ENCODE measurements at regions not wholly inside any gene's neighbourhood (a gene's known extent, or its start where the extent isn't known, plus 50 kb on each side); places are given as distances from the start of the nearest gene placed in this dataset.

DNA sequence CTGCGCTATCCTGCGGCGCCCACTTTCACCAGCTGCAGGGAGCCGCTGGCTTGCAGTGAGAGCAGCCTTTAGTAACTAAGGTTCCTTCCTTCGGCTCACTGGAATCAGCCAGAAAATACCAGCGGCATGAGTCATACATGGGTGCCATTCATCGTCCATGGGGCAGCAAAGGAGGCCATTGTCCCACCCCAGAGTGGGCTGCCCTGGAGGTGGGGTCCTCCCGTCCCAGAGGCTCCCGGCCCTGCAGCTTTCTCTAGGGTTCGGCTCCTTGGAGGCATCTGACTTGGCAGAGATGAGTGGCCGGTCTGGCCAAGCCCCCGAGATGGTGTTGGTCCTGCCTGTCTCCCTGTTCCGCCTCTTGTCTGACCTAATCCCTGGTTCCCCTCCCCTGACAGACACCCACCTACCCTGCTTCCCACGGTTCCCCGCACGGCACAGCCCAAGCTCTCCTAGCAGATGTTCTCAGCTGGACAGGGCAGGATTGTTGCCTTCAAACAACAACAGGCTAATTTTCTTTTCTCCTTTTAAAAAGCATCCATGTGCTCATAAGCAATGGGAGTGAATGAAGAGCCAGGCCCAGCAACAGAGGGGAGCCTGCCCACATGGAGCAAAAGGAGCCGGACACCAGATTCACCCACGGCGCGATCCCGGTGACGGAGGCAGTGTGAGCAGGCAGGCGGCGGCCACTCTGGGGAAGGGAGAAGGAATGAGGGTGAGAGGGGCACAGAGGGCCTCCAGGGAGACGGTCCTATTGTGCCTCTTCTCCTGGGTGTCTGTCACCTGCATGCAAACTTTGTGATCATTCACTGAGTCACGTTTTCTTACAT, 97.0 kb upstream of the COL5A1 start:
- H4K20me1 ChIP-seq (ENCODE audit: insufficient read depth) = no peaks in the 10 kb centered on the region
- no peaks in the 10 kb centered on the region for H3K27me3 ChIP-seq (ENCODE audit: insufficient read depth, low read depth, low read length)
- no peaks in the 10 kb centered on the region for H3F3A ChIP-seq (ENCODE audit: insufficient read depth, low read length, poor library complexity, severe bottlenecking)
- H3K9ac ChIP-seq (ENCODE audit: low read length) = no peak overlapping the region
- no peak overlapping the region for H3K4me3 ChIP-seq (ENCODE audit: low read length)
- no peak overlapping the region for H3K4me2 ChIP-seq (ENCODE audit: low read length)
- no peaks in the 10 kb centered on the region for H3K9me2 ChIP-seq (ENCODE audit: insufficient read depth, low read length)
- H3K9me3 ChIP-seq (ENCODE audit: low read length) = no peaks in the 10 kb centered on the region
- H3K36me3 ChIP-seq (ENCODE audit: insufficient read depth, low read length) = no peaks in the 10 kb centered on the region
- no peak overlapping the region for H3K27ac ChIP-seq (ENCODE audit: low read length)
- H3K79me2 ChIP-seq (replicated peaks; ENCODE audit: insufficient read depth, low read length) = no peaks in the 10 kb centered on the region
- no peak for TF ChIP-seq SMC3 (conservative IDR thresholded peaks at IDR 0.05; ENCODE audit: poor library complexity)
- no peak for TF ChIP-seq RAD21 (conservative IDR thresholded peaks at IDR 0.05)
- no peak overlapping the region for H2AFZ ChIP-seq (ENCODE audit: low read depth, low read length)

GRCh38 chr9:134545215-134545542, 96.4 kb upstream of the COL5A1 start:
- Histone ChIP-seq H3K4me3 (ENCODE audit: low read length) (no peak overlapping the region), H3K27ac (ENCODE audit: low read length) (no peak overlapping the region), H3F3A (ENCODE audit: insufficient read depth, low read length, poor library complexity, severe bottlenecking) (no peaks in the 10 kb centered on the region), H3K9me2 (ENCODE audit: insufficient read depth, low read length) (no peaks in the 10 kb centered on the region), H3K36me3 (ENCODE audit: insufficient read depth, low read length) (no peaks in the 10 kb centered on the region), H4K20me1 (ENCODE audit: insufficient read depth) (no peaks in the 10 kb centered on the region), H3K79me2 (replicated peaks; ENCODE audit: insufficient read depth, low read length) (no peaks in the 10 kb centered on the region), H3K9me3 (ENCODE audit: low read length) (no peaks in the 10 kb centered on the region), H3K4me2 (ENCODE audit: low read length) (no peak overlapping the region), H2AFZ (ENCODE audit: low read depth, low read length) (no peak overlapping the region), H3K27me3 (ENCODE audit: insufficient read depth, low read depth, low read length) (no peaks in the 10 kb centered on the region), H3K9ac (ENCODE audit: low read length) (no peak overlapping the region)
- TF ChIP-seq POLR2AphosphoS5 (IDR thresholded peaks at IDR 0.05) (no peak), TAF1 (IDR thresholded peaks at IDR 0.05; ENCODE audit: low read depth) (no peak), SMC3 (conservative IDR thresholded peaks at IDR 0.05; ENCODE audit: poor library complexity) (no peak), EZH2 (IDR thresholded peaks at IDR 0.05; ENCODE audit: borderline replicate concordance, insufficient read depth, low read length, poor library complexity, severe bottlenecking) (no peak), RAD21 (conservative IDR thresholded peaks at IDR 0.05) (no peak)

- Histone ChIP-seq H3K4me2 (ENCODE audit: low read length) (no peak overlapping the region), H3K79me2 (replicated peaks; ENCODE audit: insufficient read depth, low read length) (no peaks in the 10 kb centered on the region), H3K9me3 (ENCODE audit: low read length) (no peaks in the 10 kb centered on the region), H3K9me2 (ENCODE audit: insufficient read depth, low read length) (no peaks in the 10 kb centered on the region), H3K9ac (ENCODE audit: low read length) (no peak overlapping the region), H3K27me3 (ENCODE audit: insufficient read depth, low read depth, low read length) (no peaks in the 10 kb centered on the region), H3K36me3 (ENCODE audit: insufficient read depth, low read length) (no peaks in the 10 kb centered on the region), H4K20me1 (ENCODE audit: insufficient read depth) (no peaks in the 10 kb centered on the region), H3K27ac (ENCODE audit: low read length) (no peak overlapping the region), H2AFZ (ENCODE audit: low read depth, low read length) (no peak overlapping the region), H3F3A (ENCODE audit: insufficient read depth, low read length, poor library complexity, severe bottlenecking) (no peaks in the 10 kb centered on the region), H3K4me3 (ENCODE audit: low read length) (no peak overlapping the region)
- no peak for TF ChIP-seq EZH2 (IDR thresholded peaks at IDR 0.05; ENCODE audit: borderline replicate concordance, insufficient read depth, low read length, poor library complexity, severe bottlenecking)
- TF ChIP-seq, protein P1, sequence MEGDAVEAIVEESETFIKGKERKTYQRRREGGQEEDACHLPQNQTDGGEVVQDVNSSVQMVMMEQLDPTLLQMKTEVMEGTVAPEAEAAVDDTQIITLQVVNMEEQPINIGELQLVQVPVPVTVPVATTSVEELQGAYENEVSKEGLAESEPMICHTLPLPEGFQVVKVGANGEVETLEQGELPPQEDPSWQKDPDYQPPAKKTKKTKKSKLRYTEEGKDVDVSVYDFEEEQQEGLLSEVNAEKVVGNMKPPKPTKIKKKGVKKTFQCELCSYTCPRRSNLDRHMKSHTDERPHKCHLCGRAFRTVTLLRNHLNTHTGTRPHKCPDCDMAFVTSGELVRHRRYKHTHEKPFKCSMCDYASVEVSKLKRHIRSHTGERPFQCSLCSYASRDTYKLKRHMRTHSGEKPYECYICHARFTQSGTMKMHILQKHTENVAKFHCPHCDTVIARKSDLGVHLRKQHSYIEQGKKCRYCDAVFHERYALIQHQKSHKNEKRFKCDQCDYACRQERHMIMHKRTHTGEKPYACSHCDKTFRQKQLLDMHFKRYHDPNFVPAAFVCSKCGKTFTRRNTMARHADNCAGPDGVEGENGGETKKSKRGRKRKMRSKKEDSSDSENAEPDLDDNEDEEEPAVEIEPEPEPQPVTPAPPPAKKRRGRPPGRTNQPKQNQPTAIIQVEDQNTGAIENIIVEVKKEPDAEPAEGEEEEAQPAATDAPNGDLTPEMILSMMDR (IDR thresholded peaks at IDR 0.05; ENCODE audit: poor library complexity, severe bottlenecking) = no peak
- TF ChIP-seq RAD21 (conservative IDR thresholded peaks at IDR 0.05) = no peak
- no peak for TF ChIP-seq REST (IDR thresholded peaks at IDR 0.05; ENCODE audit: borderline replicate concordance)
- TF ChIP-seq EP300 (conservative IDR thresholded peaks at IDR 0.05; ENCODE audit: poor library complexity, severe bottlenecking) = no peak
- no peak for TF ChIP-seq TAF1 (IDR thresholded peaks at IDR 0.05; ENCODE audit: low read depth)
- no peak for TF ChIP-seq POLR2AphosphoS5 (IDR thresholded peaks at IDR 0.05)
- no peak for TF ChIP-seq MXI1 (conservative IDR thresholded peaks at IDR 0.05; ENCODE audit: poor library complexity, severe bottlenecking)
- no peak for TF ChIP-seq SMC3 (conservative IDR thresholded peaks at IDR 0.05; ENCODE audit: poor library complexity)
Observed at GRCh38 chr9:134545543-134546245, 95.9 kb upstream of the COL5A1 start.
